ENCODE measurements at regions not wholly inside any gene's neighbourhood (a gene's known extent, or its start where the extent isn't known, plus 50 kb on each side); places are given as distances from the start of the nearest gene placed in this dataset.

DNA sequence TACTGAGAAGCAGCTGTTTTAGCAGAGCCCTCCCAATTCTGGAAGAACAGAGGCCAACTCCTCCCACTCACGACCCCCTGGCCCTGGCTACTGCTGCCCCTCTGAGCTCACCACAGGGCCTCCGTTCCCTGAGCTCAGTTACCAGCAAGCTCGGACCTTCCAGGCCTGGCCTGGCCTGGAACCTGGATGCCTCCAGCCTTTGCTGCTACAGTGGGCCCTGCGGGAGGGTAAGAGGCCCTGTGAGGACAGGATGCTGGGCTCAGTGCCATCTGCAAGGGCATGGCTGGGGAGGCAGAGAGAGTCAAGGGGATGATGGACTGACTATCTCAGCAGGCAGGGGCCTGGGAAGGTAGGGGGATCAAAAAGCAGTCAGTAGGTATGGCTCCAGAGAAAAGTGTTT lies 209.9 kb upstream of the NCAM1 start:
- no peak overlapping the region for H3K27ac Mint-ChIP-seq
- ATAC-seq (no peak), DNase-seq (ENCODE audit: low spot score) (no peak)
- TF ChIP-seq ZNF263 (CRISPR knock-in tag; IDR thresholded peaks at IDR 0.05; ENCODE audit: low read depth) (no peak), SOX15 (CRISPR knock-in tag; IDR thresholded peaks at IDR 0.05) (no peak), ZNF671 (CRISPR knock-in tag; IDR thresholded peaks at IDR 0.05) (no peak), ZNF219 (CRISPR knock-in tag; IDR thresholded peaks at IDR 0.05; ENCODE audit: borderline replicate concordance) (no peak), GABPB1 (CRISPR knock-in tag; IDR thresholded peaks at IDR 0.05) (no peak), NR1H2 (CRISPR knock-in tag; IDR thresholded peaks at IDR 0.05) (no peak), NR2C2 (CRISPR knock-in tag; IDR thresholded peaks at IDR 0.05) (no peak), JAZF1 (CRISPR knock-in tag; IDR thresholded peaks at IDR 0.05) (no peak), GRHL2 (CRISPR knock-in tag; IDR thresholded peaks at IDR 0.05; ENCODE audit: insufficient replicate concordance, severe bottlenecking) (no peak)
- H3K36me3 Mint-ChIP-seq, result no peaks in the 10 kb centered on the region
- CTCF ChIA-PET, result interaction anchor here (0.8 kb wide), 1 partner anchor 163 kb away, joined by 3 read pairs; no protein-coding TSS in a partner anchor
- peaks cover 2% of the 10 kb centered on the region; the same call in 1 of the 2 replicates for H3K4me1 Mint-ChIP-seq
- H3K4me3 Mint-ChIP-seq, result no peak overlapping the region
- H3K27me3 Mint-ChIP-seq (ENCODE audit: low read depth), result no peaks in the 10 kb centered on the region; the same call in 1 of the 2 replicates
- H3K9me3 Mint-ChIP-seq, result peaks cover 6% of the 10 kb centered on the region; the same call in 1 of the 2 replicates
- POLR2A ChIA-PET, result no interaction called here

DNA sequence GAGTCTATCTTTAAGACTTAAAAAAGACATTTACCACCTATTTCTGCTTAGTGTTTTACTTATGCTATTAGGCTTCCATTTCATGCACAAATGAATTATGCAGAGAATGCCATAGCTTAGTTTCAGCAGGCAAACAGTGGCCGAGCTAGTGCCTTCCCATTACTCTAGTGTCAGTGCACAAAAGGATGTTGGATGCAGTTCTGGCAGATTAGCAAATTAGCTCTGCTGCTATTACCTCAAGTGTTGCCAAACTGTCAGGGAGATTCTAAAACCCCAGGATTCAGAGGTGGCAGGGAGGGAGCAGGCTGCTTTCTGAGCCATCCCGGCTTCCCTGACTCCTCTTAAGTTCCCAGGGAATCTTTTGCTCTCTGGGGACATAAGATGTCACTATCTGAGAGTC lies 209.4 kb upstream of the NCAM1 start:
- no peaks in the 10 kb centered on the region for H3K4me1 Mint-ChIP-seq
- no peaks in the 10 kb centered on the region for H3K36me3 Mint-ChIP-seq
- CTCF ChIA-PET, result interaction anchor here (0.8 to 0.9 kb wide), 3 partner anchors 43 to 164 kb away, joined by 3 read pairs; no protein-coding TSS in a partner anchor
- DNase-seq (ENCODE audit: low spot score) (no peak), ATAC-seq (no peak)
- no peak for TF ChIP-seq FOXJ3 (CRISPR knock-in tag; IDR thresholded peaks at IDR 0.05; ENCODE audit: borderline replicate concordance)
- no peaks in the 10 kb centered on the region; the same call in 1 of the 2 replicates for H3K27me3 Mint-ChIP-seq (ENCODE audit: low read depth)
- peaks cover 1% of the 10 kb centered on the region; the same call in 1 of the 2 replicates for H3K9me3 Mint-ChIP-seq
- H3K27ac Mint-ChIP-seq, result no peak overlapping the region
- POLR2A ChIA-PET, result no interaction called here
- no peak overlapping the region for H3K4me3 Mint-ChIP-seq

DNA sequence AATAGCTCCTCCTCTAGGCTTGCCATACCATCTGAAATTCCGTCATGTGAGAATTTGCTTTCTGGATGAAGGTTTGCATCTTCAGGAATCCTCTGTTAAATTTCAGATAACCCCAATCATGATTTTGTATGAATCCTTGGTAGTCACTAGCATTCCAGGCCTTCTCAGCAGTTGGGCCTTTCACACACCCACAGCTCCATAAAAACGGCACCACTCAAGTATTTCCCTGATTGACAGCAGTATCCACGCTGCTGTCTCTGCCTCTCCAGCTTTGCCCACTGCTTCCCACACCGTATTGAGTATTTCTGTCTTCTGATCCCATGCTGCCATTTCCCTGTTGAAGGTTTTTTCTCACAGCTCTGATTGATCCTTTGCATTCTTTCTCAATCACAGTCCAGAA lies 208.7 kb upstream of the NCAM1 start:
- no peaks in the 10 kb centered on the region for H3K4me1 Mint-ChIP-seq
- ChIA-PET CTCF (interaction anchor here (0.8 to 0.9 kb wide), 2 partner anchors 42 to 164 kb away, joined by 3 read pairs; no protein-coding TSS in a partner anchor), POLR2A (no interaction called here)
- H3K36me3 Mint-ChIP-seq, result no peaks in the 10 kb centered on the region
- TF ChIP-seq TP53 (CRISPR knock-in tag; IDR thresholded peaks at IDR 0.05), result no peak
- no peaks in the 10 kb centered on the region for H3K9me3 Mint-ChIP-seq
- H3K4me3 Mint-ChIP-seq, result no peak overlapping the region
- no peaks in the 10 kb centered on the region; the same call in 1 of the 2 replicates for H3K27me3 Mint-ChIP-seq (ENCODE audit: low read depth)
- no peak overlapping the region for H3K27ac Mint-ChIP-seq
- DNase-seq (ENCODE audit: low spot score), result no peak
- ATAC-seq, result no peak

DNA sequence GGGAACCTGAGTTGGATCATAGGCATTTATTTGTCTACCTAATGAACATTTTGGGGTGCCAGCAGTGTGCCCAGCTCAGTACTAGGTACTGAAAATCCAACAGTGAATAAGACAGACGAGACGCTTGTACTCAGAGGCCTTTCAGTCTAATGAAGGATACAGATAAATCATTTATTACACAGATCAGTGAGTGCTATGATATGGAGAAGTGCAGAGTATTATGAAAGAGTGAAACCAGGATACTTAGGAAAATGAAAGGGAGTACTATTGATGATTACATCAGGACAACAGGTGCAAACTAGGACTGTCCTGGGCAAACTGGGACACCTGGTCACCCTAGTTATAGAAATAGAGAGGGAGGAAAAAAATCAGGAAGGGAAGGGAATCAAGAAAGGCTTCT lies 207.5 kb upstream of the NCAM1 start:
- TF ChIP-seq, protein P1, sequence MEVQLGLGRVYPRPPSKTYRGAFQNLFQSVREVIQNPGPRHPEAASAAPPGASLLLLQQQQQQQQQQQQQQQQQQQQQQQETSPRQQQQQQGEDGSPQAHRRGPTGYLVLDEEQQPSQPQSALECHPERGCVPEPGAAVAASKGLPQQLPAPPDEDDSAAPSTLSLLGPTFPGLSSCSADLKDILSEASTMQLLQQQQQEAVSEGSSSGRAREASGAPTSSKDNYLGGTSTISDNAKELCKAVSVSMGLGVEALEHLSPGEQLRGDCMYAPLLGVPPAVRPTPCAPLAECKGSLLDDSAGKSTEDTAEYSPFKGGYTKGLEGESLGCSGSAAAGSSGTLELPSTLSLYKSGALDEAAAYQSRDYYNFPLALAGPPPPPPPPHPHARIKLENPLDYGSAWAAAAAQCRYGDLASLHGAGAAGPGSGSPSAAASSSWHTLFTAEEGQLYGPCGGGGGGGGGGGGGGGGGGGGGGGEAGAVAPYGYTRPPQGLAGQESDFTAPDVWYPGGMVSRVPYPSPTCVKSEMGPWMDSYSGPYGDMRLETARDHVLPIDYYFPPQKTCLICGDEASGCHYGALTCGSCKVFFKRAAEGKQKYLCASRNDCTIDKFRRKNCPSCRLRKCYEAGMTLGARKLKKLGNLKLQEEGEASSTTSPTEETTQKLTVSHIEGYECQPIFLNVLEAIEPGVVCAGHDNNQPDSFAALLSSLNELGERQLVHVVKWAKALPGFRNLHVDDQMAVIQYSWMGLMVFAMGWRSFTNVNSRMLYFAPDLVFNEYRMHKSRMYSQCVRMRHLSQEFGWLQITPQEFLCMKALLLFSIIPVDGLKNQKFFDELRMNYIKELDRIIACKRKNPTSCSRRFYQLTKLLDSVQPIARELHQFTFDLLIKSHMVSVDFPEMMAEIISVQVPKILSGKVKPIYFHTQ (CRISPR knock-in tag; IDR thresholded peaks at IDR 0.05), result no peak
- TF ChIP-seq EMX1 (CRISPR knock-in tag; IDR thresholded peaks at IDR 0.05) (no peak), ATF1 (CRISPR knock-in tag; IDR thresholded peaks at IDR 0.05) (no peak), SMAD3 (CRISPR knock-in tag; IDR thresholded peaks at IDR 0.05; ENCODE audit: borderline replicate concordance) (no peak), TEAD1 (CRISPR knock-in tag; IDR thresholded peaks at IDR 0.05) (no peak), ESRRA (CRISPR knock-in tag; IDR thresholded peaks at IDR 0.05; ENCODE audit: borderline replicate concordance) (no peak)
- TF ChIP-seq, protein P2, sequence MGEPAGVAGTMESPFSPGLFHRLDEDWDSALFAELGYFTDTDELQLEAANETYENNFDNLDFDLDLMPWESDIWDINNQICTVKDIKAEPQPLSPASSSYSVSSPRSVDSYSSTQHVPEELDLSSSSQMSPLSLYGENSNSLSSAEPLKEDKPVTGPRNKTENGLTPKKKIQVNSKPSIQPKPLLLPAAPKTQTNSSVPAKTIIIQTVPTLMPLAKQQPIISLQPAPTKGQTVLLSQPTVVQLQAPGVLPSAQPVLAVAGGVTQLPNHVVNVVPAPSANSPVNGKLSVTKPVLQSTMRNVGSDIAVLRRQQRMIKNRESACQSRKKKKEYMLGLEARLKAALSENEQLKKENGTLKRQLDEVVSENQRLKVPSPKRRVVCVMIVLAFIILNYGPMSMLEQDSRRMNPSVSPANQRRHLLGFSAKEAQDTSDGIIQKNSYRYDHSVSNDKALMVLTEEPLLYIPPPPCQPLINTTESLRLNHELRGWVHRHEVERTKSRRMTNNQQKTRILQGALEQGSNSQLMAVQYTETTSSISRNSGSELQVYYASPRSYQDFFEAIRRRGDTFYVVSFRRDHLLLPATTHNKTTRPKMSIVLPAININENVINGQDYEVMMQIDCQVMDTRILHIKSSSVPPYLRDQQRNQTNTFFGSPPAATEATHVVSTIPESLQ (CRISPR knock-in tag; IDR thresholded peaks at IDR 0.05), result no peak
- TF ChIP-seq, protein P3, sequence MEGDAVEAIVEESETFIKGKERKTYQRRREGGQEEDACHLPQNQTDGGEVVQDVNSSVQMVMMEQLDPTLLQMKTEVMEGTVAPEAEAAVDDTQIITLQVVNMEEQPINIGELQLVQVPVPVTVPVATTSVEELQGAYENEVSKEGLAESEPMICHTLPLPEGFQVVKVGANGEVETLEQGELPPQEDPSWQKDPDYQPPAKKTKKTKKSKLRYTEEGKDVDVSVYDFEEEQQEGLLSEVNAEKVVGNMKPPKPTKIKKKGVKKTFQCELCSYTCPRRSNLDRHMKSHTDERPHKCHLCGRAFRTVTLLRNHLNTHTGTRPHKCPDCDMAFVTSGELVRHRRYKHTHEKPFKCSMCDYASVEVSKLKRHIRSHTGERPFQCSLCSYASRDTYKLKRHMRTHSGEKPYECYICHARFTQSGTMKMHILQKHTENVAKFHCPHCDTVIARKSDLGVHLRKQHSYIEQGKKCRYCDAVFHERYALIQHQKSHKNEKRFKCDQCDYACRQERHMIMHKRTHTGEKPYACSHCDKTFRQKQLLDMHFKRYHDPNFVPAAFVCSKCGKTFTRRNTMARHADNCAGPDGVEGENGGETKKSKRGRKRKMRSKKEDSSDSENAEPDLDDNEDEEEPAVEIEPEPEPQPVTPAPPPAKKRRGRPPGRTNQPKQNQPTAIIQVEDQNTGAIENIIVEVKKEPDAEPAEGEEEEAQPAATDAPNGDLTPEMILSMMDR (IDR thresholded peaks at IDR 0.05), result no peak
- Mint-ChIP-seq H3K36me3 (no peaks in the 10 kb centered on the region), H3K27ac (no peak overlapping the region), H3K9me3 (no peaks in the 10 kb centered on the region), H3K27me3 (ENCODE audit: low read depth) (no peaks in the 10 kb centered on the region; the same call in 1 of the 2 replicates), H3K4me1 (no peaks in the 10 kb centered on the region), H3K4me3 (no peak overlapping the region)
- ChIA-PET CTCF (no interaction called here), POLR2A (no interaction called here)
- DNase-seq (ENCODE audit: low spot score), result no peak
- no peak for ATAC-seq

Data from WTC11 (cell line).